HG03460 (cell line): ENCODE measurements at regions not wholly inside any gene's neighbourhood (a gene's known extent, or its start where the extent isn't known, plus 50 kb on each side); places are given as distances from the start of the nearest gene placed in this dataset.
"Not testable (repeated sequence)": the region's sequence is repeated elsewhere in the genome, so short reads cannot be mapped to it uniquely, and the experiment has no call there.

Source experiments
- ATAC-seq: cut with Tn5 transposase; IDR thresholded peaks from one replicate; pipeline ENCODE4 v1.9.1; 2021; ENCODE audit not compliant: unreplicated experiment

- no peak for ATAC-seq
Observed at GRCh38 chr4:188911707-188912106, 772.5 kb downstream of the TRIML1 start.

GRCh38 chr4:188915175-188915574, 775.9 kb downstream of the TRIML1 start:
- no peak for ATAC-seq

DNA sequence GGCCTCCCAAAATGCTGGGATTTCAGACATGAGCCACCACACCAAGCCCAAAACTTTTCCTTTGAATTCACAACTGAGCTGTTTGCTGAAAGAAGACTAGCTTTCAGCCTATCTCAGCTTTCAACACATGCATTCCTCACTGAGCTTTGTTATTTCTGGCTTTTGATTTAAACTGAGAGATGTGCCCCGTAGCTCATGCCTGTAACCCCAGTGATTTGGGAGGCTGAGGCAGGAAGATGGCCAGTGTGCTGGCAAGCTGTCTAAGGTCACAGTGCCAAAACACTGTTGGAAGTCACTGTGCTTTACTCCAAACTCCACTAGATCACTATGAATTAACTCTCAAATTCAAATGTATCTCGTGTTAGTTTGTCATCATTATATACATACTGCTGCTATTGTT, 779.5 kb downstream of the TRIML1 start:
- no peak for ATAC-seq

GRCh38 chr4:188930822-188931221, 791.6 kb downstream of the TRIML1 start:
- no peak for ATAC-seq

- ATAC-seq = no peak
Observed at GRCh38 chr4:188934320-188934962, 795.2 kb downstream of the TRIML1 start.

DNA sequence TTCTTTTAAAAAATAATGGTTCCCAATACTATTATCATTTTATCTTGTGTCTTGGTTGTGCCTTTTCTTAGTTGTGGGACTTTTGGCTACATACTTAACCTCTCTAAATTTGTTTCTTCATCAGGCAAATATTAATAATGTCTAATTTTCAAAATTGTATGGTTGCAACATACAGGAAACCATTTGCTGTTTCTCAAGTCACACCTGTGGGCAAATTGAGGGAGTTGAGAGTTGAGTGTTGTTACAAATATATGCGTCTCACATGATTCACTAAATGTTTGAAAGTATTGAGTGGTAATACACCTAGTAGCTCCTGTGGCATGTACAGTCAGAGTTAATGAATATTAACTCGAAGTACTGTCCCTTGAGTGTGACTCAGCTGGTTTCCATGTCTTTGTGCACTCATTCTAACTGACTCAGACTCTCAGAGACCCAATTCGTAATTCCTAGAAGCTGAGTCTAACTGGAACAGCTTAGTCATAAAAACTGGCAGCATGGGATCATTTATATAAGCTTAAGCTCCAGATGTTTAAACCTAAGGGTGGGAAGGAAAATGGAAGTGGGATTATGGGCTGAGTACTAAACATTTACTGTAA, 802.4 kb downstream of the TRIML1 start:
- ATAC-seq = no peak

GRCh38 chr4:188942606-188943005, 803.4 kb downstream of the TRIML1 start:
- ATAC-seq = no peak

DNA sequence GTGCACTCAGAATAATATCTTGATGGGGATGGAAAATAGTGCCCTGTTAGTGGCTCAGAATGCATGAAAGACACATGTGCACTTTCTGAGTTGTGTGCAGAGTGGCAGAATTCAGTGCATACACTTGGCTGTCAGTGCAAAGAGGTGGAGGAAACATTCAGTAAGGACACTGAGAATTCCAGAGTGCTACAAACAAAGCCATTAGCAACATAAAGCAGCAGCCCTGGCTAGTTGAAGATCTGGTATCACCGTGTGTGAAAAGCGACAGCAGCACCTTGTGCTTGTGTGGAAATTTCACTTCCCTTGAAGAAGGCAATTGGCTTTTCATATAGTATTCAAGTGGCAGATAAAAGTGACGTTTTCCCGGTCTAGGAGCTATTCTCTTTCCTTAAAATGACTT, 810.4 kb downstream of the TRIML1 start:
- ATAC-seq = no peak

- no peak for ATAC-seq
Observed at GRCh38 chr4:188955066-188955465, 815.8 kb downstream of the TRIML1 start.

- no peak for ATAC-seq
Observed at GRCh38 chr4:188956566-188956965, 817.3 kb downstream of the TRIML1 start.

DNA sequence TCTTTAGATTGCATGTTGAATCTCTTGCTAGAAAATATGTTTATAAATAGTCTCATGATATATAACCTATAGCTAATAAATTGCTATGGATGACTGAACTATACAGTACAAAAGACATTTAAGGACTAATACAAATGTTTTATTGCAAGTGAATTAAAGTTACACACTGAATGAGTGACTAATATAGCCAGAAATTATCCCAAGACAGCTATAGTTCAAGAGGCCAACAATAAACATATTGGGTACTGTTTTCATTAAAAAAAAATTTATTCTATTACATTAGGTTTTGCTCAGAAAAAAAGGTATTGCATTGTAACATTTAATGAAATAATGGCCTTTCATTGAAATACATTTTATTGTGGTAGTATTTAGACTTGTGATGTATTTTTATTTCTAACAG, 819.1 kb downstream of the TRIML1 start:
- ATAC-seq = no peak

- no peak for ATAC-seq
Observed at GRCh38 chr4:188959424-188959823, 820.2 kb downstream of the TRIML1 start.

DNA sequence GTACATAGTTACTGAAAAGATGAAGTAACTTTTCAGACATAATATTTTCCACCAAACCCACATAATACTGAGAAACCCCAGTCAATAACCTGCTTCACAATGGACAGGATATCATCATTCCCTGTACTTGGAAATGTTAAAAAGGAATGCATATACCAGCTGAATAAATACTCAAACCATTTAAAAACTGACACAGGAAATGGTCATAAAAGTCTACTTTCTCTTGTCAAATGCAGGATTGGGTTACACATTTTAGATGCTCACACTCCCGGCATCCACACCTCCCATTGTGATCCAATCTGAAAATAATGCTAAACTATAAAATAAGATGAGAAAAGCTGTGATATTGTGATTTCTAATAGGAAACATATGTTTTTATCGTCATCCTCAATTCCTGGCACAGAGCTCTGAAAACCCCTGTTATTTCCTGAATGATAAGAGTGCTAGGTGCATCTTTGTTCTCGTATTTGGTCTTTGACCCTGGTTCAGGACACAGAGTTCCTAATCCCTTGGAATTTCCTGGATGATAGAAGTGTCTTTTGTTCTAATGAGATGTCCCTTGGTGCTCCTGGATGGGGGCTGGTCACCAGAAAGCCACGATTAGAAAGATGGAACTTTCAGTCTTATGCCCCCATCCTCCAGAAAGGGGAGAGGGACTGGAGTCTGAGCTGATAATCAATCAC, 821.3 kb downstream of the TRIML1 start:
- ATAC-seq = no peak

GRCh38 chr4:188971125-188971524, 831.9 kb downstream of the TRIML1 start:
- ATAC-seq = no peak

GRCh38 chr4:188975271-188975670, 836.0 kb downstream of the TRIML1 start:
- no peak for ATAC-seq

- no peak for ATAC-seq
Observed at GRCh38 chr4:188976644-188977115, 837.4 kb downstream of the TRIML1 start.

DNA sequence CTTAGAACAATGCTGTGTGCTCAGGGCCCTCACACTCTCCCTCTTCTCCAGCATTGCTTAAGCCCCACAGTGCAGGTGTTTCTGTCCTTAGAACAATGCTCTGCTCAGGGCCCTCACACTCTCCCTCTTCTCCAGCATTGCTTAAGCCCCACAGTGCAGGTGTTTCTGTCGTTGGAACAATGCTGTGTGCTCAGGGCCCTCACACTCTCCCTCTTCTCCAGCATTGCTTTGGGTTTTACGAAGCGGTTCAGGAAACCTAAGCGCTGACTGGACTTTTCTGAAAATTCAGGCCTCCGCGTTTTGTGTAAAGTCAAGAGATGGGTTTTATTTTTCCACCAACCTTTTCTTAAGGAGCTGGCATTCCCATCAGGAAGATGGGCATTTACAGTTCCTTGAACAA, 838.0 kb downstream of the TRIML1 start:
- not testable (repeated sequence) for ATAC-seq

DNA sequence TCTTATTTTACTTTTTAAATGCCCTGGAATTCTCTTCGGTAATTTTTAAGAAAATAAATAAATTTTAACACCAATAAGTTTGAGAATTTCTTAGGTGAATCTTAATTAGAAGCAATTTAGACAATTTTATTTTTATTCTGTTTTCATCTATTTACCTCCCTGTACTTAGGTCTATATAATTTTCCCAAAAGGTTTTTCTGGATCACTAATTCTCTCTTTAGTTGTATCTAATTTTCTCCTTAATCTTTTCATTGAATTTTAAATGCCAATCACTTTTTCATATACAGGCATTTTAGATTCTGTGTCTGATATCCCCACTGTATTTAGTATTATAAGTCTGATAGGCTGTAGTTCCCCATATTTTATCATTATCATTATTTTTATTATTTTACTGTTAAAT, 845.3 kb downstream of the TRIML1 start:
- no peak for ATAC-seq

DNA sequence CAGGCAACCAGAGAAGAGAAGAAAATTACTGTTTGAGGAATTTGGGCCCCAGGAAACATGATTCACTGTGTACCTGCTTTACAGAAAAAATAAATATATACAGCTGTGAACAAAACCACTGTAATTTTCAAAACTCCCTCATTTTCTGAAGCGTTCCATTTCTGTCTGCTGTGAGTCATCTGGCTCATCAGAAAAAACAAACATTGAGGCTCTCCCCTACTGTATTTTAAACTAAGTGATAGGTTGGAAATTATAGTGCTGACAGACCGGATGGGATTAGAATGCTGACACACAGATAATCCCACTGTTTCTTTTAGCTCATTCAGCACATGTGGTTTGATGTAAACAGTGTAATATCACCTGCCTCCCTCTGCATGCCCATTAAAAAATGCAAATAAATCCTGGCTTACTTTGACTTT, 847.0 kb downstream of the TRIML1 start:
- no peak for ATAC-seq

DNA sequence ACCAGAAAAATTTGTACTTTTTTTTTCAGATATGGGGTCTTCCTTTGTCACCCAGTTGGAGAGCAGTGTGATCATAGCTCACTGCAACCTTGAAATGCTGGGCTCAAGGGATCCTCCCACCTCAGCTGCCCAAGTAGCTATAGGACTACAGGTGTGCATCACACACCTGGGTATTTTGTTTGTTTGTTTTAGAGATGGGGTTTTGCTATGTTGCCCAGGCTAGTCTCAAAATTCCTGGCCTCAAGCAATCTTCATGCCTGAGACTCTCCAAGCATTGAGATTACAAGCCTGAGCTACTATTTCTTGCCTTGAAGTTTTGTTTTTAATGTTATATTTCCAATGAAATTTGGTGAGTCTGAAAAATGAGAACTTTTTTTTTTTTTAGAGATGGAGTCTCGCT, 847.8 kb downstream of the TRIML1 start:
- ATAC-seq = no peak

DNA sequence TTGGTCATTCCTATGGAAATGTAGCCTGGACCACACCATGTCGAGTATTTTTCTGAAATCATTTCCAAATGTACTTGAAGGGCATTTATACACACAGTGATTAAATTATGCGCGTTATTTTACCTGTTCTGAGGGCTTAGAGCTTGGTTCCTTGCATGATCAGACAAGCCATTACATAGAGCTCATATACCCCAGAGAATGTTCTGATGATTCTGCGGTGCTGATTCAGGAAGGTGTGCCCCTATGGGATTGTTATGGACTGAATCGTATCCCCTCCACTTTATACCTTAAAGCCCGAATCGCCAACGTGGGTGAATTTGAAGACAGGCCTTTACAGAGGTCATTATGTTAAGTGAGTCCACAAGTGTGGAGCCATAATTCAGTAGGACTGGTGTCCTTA, 848.9 kb downstream of the TRIML1 start:
- ATAC-seq = no peak

GRCh38 chr4:188989371-188989770, 850.1 kb downstream of the TRIML1 start:
- ATAC-seq = no peak
